K562 (cell line): ENCODE measurements at regions not wholly inside any gene's neighbourhood (a gene's known extent, or its start where the extent isn't known, plus 50 kb on each side); places are given as distances from the start of the nearest gene placed in this dataset.

Source experiments
- ATAC-seq: fragments of 200-7000 bp; cut with Tn5 transposase; 3 replicates; pipeline ENCODE4 v1.9.1; 2020; ENCODE audit warnings: moderate library complexity
- BruUV-seq: library from RNA; stranded (reverse); fragments of 400-500 nt; replicated peaks from 2 replicates; lab custom pipeline; 2021; lab: Mats Ljungman, UMichigan
- CTCF ChIA-PET: fragments of 300-600 bp; formaldehyde crosslinking; extraction: SDS; loops from one replicate; lab custom pipeline; 2021; ENCODE audit warnings: low intra/inter-chr PET ratio; lab: Yijun Ruan, JAX
- POLR2A ChIA-PET: fragments of 300-600, 350-650 bp; sonication (Branson Sonifier 250); formaldehyde crosslinking; extraction: SDS; loops from one replicate; lab custom pipeline; 2021; ENCODE audit warnings: antibody characterized with exemption, inconsistent platforms; lab: Yijun Ruan, JAX
- DNase-seq, 4 experiments: peaks; one replicate each; pipeline versions ENCODE4 v3.0.0 to v3.0.0-alpha.2; 2011 to 2018; ENCODE audit warnings: low spot score in 3 of 4, mixed read lengths in 3 of 4; ENCODE audit errors: extremely low read depth in 1 of 4
- FAIRE-seq: peaks from 2 replicates; lab custom pipeline; 2011; peaks lifted over from hg19 to GRCh38; lab: Jason Lieb, UNC
- H2AFZ ChIP-seq: 2 replicates; pipeline ENCODE4 v1.6.0; 2011; ENCODE audit warnings: low read depth, low read length, control low read depth, inconsistent platforms
- H3K27ac ChIP-seq: fragments of 200-600 bp; 3 replicates; pipeline ENCODE4 v1.8.0; 2011; ENCODE audit warnings: low read depth, mild to moderate bottlenecking, control low read depth, inconsistent platforms, low read length, moderate library complexity, mixed read lengths; ENCODE audit errors: extremely low read depth
- H3K27me3 ChIP-seq, 2 experiments: fragments of 300-600 bp in 1 of 2; 2 replicates in 1 of 2; 3 replicates in 1 of 2; pipeline versions ENCODE4 v1.6.0 to v1.8.0; 2011; ENCODE audit warnings: inconsistent platforms in 2 of 2, low read length in 2 of 2, mild to moderate bottlenecking in 1 of 2, mixed read lengths in 1 of 2, moderate library complexity in 1 of 2; ENCODE audit not compliant: control insufficient read depth in 2 of 2, insufficient read depth in 2 of 2
- H3K36me3 ChIP-seq: fragments of 300-600 bp; 3 replicates; pipeline ENCODE4 v1.8.0; 2011; ENCODE audit warnings: mild to moderate bottlenecking, low read length, inconsistent platforms; ENCODE audit not compliant: control insufficient read depth, insufficient read depth
- H3K4me1 ChIP-seq, 2 experiments: fragments of 200-600 bp in 1 of 2; replicated peaks in 1 of 2; 2 replicates in 1 of 2; 3 replicates in 1 of 2; pipeline versions ENCODE4 v1.5.1 to v1.8.0; 2011; ENCODE audit warnings: inconsistent platforms in 2 of 2, low read length in 2 of 2, mild to moderate bottlenecking in 1 of 2, mixed read lengths in 1 of 2, moderate library complexity in 1 of 2; ENCODE audit not compliant: control insufficient read depth in 2 of 2, insufficient read depth in 2 of 2
- H3K4me2 ChIP-seq: 2 replicates; pipeline ENCODE4 v1.6.1; 2011; ENCODE audit warnings: low read length, control low read depth, inconsistent platforms, mixed read lengths; ENCODE audit not compliant: insufficient read depth
- H3K4me3 ChIP-seq: fragments of 200-600 bp; sonication (generic), shearing (Covaris generic); 2 replicates; pipeline ENCODE4 v1.5.1; 2016; ENCODE audit warnings: control low read depth, inconsistent platforms
- H3K79me2 ChIP-seq: fragments of 200-600 bp; 3 replicates; pipeline ENCODE4 v1.8.0; 2011; ENCODE audit warnings: low read length, inconsistent platforms; ENCODE audit not compliant: control insufficient read depth, insufficient read depth
- H3K9ac ChIP-seq, 2 experiments: 2 replicates each; pipeline versions ENCODE4 v1.6.0 to v1.6.1; 2011; ENCODE audit warnings: low read depth in 2 of 2, low read length in 2 of 2, control low read depth in 1 of 2, inconsistent platforms in 1 of 2, mild to moderate bottlenecking in 1 of 2, mixed read lengths in 1 of 2; ENCODE audit not compliant: insufficient read depth in 1 of 2
- H3K9me1 ChIP-seq: one replicate; pipeline ENCODE4 v1.6.0; 2011; ENCODE audit warnings: inconsistent platforms, mild to moderate bottlenecking, low read length, moderate library complexity; ENCODE audit not compliant: control insufficient read depth, insufficient read depth
- H3K9me3 ChIP-seq: replicated peaks from 2 replicates; pipeline ENCODE4 v1.5.1; 2011; ENCODE audit warnings: low read depth, low read length, inconsistent platforms; ENCODE audit not compliant: control insufficient read depth, insufficient read depth
- H4K20me1 ChIP-seq: replicated peaks from 2 replicates; pipeline ENCODE4 v1.6.1; 2011; ENCODE audit warnings: low read length, inconsistent platforms, mixed read lengths; ENCODE audit not compliant: control insufficient read depth, insufficient read depth
- ASH1L ChIP-seq: fragments of 450-650 bp; IDR thresholded peaks from 2 replicates; pipeline ENCODE4 v1.6.1; 2018; ENCODE audit warnings: borderline replicate concordance, mild to moderate bottlenecking, low read depth; ENCODE audit not compliant: partially characterized antibody
- CBX8 ChIP-seq: fragments of 200-600 bp; sonication (generic); IDR thresholded peaks from 2 replicates; pipeline ENCODE4 v1.6.1; 2012; ENCODE audit warnings: borderline replicate concordance, mixed run types, low read depth, mild to moderate bottlenecking, moderate library complexity, mixed read lengths, low read length, control low read depth, inconsistent platforms; ENCODE audit not compliant: poor library complexity, severe bottlenecking; ENCODE audit errors: extremely low read depth
- CSDE1 ChIP-seq, 2 experiments: fragments of 450-650 bp; IDR thresholded peaks; 2 replicates each; pipeline ENCODE4 v1.6.1; 2016; ENCODE audit warnings: mild to moderate bottlenecking in 1 of 2
- EP300 ChIP-seq: IDR thresholded peaks from 2 replicates; pipeline ENCODE4 v1.6.1; 2012; ENCODE audit warnings: low read length, improper control_type of control experiment
- HDAC3 ChIP-seq: fragments of 450-650 bp; IDR thresholded peaks from 2 replicates; pipeline ENCODE4 v1.6.1; 2018; ENCODE audit warnings: borderline replicate concordance, mild to moderate bottlenecking, moderate library complexity; ENCODE audit not compliant: partially characterized antibody
- PML ChIP-seq: IDR thresholded peaks from 2 replicates; pipeline ENCODE4 v1.6.1; 2012; ENCODE audit warnings: low read length, inconsistent platforms
- POLR2AphosphoS5 ChIP-seq: IDR thresholded peaks from 2 replicates; pipeline ENCODE4 v1.6.1; 2011; ENCODE audit warnings: mild to moderate bottlenecking, low read depth, low read length, moderate library complexity; ENCODE audit not compliant: control insufficient read depth, insufficient read depth
- PRPF4 ChIP-seq: fragments of 200-400 bp; formaldehyde crosslinking; IDR thresholded peaks from one replicate; pipeline ENCODE4 v1.6.1; 2017; ENCODE audit warnings: low read length, low read depth, mild to moderate bottlenecking; ENCODE audit not compliant: insufficient read depth, poor library complexity, severe bottlenecking
- TARDBP ChIP-seq: fragments of 450-650 bp; IDR thresholded peaks from 2 replicates; pipeline ENCODE4 v1.6.1; 2016
- TCF7L2 ChIP-seq: fragments of 150-350 bp; IDR thresholded peaks from 2 replicates; pipeline ENCODE4 v1.6.1; 2016; ENCODE audit warnings: low read depth, mild to moderate bottlenecking, low read length, moderate library complexity
- XRCC4 ChIP-seq: IDR thresholded peaks from one replicate; pipeline ENCODE4 v1.6.1; 2011; ENCODE audit not compliant: insufficient read depth, insufficient read length; ENCODE audit errors: extremely low read depth
- ZNF165 ChIP-seq: fragments of 250-450 bp; sonication (Bioruptor Pico); IDR thresholded peaks from 2 replicates; pipeline ENCODE4 v1.4.0; 2020; ENCODE audit warnings: borderline replicate concordance
- ZNF23 ChIP-seq: fragments of 250-450 bp; sonication (Bioruptor Pico); IDR thresholded peaks from 2 replicates; pipeline ENCODE4 v1.4.0; 2020; ENCODE audit warnings: mild to moderate bottlenecking
- ZNF253 ChIP-seq: fragments of 250-450 bp; sonication (Bioruptor Pico); conservative IDR thresholded peaks from 2 replicates; pipeline ENCODE4 v1.6.1; 2021; ENCODE audit warnings: mild to moderate bottlenecking
- ZNF780A ChIP-seq: fragments of 250-450 bp; sonication (Bioruptor Pico); IDR thresholded peaks from 2 replicates; pipeline ENCODE4 v1.5.0; 2021; ENCODE audit warnings: mild to moderate bottlenecking
- ZZZ3 ChIP-seq: fragments of 450-650 bp; IDR thresholded peaks from 2 replicates; pipeline ENCODE4 v1.6.1; 2016; ENCODE audit warnings: antibody characterized with exemption, mild to moderate bottlenecking, moderate library complexity
- WGBS: fragments of 100-300 bp; shearing (Covaris generic); methylation state at CpG from one replicate; pipeline ENCODE4 v1.1.6; 2016; ENCODE audit warnings: low coverage, mixed read lengths; ENCODE audit not compliant: insufficient coverage; ENCODE audit errors: missing lambda C conversion rate; 5-methylcytosine and 5-hydroxymethylcytosine counted together
- in situ Hi-C: fragments of 300-500 bp; cut with MboI; formaldehyde crosslinking; loops from 4 replicates; pipeline ENCODE4 v1.15.0; 2018; ENCODE audit warnings: inconsistent platforms, mixed read lengths
- intact Hi-C: fragments of 100-400 bp; cut with micrococcal nuclease; formaldehyde crosslinking; loops from 2 replicates; pipeline ENCODE4 v1.14.2; 2022
- TF ChIP-seq, protein P1 (sequence below): fragments of 450-650 bp; IDR thresholded peaks from 2 replicates; pipeline ENCODE4 v1.6.1; 2018; ENCODE audit warnings: mild to moderate bottlenecking, low read depth; ENCODE audit not compliant: partially characterized antibody
- TF ChIP-seq, protein P2 (sequence below): sonication (generic); formaldehyde crosslinking; IDR thresholded peaks from 2 replicates; pipeline ENCODE4 v1.8.0; 2023; ENCODE audit warnings: mild to moderate bottlenecking, missing genetic modification reagents
- TF ChIP-seq, protein P3 (sequence below): IDR thresholded peaks from 2 replicates; pipeline ENCODE4 v1.6.1; 2011; ENCODE audit not compliant: insufficient read length; ENCODE audit errors: extremely low read depth

DNA sequence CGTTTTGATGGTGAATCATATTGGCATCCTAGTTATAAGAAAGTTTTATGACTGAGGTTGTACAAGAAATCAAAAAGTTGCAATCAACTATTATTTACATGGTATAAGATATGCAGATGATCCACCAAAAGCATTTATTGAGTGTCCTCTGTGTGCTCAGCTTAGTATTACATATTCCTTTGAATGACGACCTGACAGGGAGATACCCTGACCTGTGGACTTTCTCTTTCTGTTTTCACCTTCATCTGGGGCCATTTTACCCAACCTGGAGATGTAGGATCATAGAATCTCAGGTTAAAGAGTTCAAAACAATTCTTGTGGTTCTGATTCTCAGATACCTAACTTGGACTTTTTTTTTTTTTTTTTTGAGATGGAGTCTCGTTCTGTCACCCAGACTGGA lies 269.1 kb upstream of the SORCS1 start (continued):
- TF ChIP-seq, protein P1, sequence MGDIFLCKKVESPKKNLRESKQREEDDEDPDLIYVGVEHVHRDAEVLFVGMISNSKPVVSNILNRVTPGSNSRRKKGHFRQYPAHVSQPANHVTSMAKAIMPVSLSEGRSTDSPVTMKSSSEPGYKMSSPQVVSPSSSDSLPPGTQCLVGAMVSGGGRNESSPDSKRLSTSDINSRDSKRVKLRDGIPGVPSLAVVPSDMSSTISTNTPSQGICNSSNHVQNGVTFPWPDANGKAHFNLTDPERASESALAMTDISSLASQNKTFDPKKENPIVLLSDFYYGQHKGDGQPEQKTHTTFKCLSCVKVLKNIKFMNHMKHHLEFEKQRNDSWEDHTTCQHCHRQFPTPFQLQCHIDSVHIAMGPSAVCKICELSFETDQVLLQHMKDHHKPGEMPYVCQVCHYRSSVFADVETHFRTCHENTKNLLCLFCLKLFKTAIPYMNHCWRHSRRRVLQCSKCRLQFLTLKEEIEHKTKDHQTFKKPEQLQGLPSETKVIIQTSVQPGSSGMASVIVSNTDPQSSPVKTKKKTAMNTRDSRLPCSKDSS: no peak
- TF ChIP-seq, all 486 proteins: peak for 0

DNA sequence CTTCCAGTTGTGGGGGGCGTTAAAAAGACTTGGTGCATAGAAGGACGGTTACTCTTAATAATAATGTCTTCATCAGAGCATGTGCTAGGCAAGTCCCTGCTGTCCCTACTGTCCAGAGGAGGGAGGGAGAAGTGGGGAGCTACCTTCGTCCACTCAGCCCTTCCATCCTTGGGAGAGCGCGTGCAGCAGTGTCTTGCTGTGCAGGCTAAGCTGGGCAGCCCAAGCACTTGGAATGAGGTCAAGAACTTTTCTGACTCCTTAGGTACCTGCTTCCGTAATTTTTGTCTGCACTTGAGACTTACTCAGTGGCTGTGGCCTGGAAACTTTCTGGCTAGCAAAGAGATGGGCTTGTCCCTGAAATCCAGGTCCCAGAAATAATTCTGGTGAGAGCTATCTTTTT lies 265.9 kb upstream of the SORCS1 start:
- CTCF ChIA-PET: no interaction called here
- Histone ChIP-seq H3K9me1 (no peaks in the 10 kb centered on the region), H4K20me1 (no peaks in the 10 kb centered on the region), H3K4me3 (no peak overlapping the region), H3K9ac (no peak overlapping the region), H3K4me1 (no peaks in the 10 kb centered on the region), H2AFZ (no peak overlapping the region), H3K9me3 (no peaks in the 10 kb centered on the region), H3K4me2 (no peak overlapping the region), H3K27me3 (no peaks in the 10 kb centered on the region), H3K27ac (no peak overlapping the region), H3K79me2 (no peaks in the 10 kb centered on the region), H3K36me3 (no peaks in the 10 kb centered on the region)
- ATAC-seq (no peak), FAIRE-seq (no peak), DNase-seq (no peak)
- POLR2A ChIA-PET: no interaction called here
- intact Hi-C loops (no loop called here), in situ Hi-C loops (no loop called here)
- 0% methylated on average over 2 of the region's 6 CpGs for WGBS
- BruUV-seq: no TSS peak
- TF ChIP-seq ZZZ3 (no peak), TCF7L2 (no peak), CBX8 (no peak), TARDBP (no peak), PML (no peak), ZNF253 (CRISPR knock-in tag) (no peak), HDAC3 (no peak), ASH1L (no peak), EP300 (no peak), PRPF4 (no peak), XRCC4 (no peak), CSDE1 (IDR thresholded peaks at IDR 0.05) (no peak), ZNF780A (CRISPR knock-in tag) (no peak), ZNF165 (CRISPR knock-in tag) (no peak), POLR2AphosphoS5 (no peak), ZNF23 (CRISPR knock-in tag) (no peak)
- TF ChIP-seq, protein P2, sequence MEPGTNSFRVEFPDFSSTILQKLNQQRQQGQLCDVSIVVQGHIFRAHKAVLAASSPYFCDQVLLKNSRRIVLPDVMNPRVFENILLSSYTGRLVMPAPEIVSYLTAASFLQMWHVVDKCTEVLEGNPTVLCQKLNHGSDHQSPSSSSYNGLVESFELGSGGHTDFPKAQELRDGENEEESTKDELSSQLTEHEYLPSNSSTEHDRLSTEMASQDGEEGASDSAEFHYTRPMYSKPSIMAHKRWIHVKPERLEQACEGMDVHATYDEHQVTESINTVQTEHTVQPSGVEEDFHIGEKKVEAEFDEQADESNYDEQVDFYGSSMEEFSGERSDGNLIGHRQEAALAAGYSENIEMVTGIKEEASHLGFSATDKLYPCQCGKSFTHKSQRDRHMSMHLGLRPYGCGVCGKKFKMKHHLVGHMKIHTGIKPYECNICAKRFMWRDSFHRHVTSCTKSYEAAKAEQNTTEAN: no peak
- TF ChIP-seq, protein P3, sequence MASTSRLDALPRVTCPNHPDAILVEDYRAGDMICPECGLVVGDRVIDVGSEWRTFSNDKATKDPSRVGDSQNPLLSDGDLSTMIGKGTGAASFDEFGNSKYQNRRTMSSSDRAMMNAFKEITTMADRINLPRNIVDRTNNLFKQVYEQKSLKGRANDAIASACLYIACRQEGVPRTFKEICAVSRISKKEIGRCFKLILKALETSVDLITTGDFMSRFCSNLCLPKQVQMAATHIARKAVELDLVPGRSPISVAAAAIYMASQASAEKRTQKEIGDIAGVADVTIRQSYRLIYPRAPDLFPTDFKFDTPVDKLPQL: no peak
